RWPE1 (cell line): ENCODE measurements at regions not wholly inside any gene's neighbourhood (a gene's known extent, or its start where the extent isn't known, plus 50 kb on each side); places are given as distances from the start of the nearest gene placed in this dataset.
"Not testable (repeated sequence)": the region's sequence is repeated elsewhere in the genome, so short reads cannot be mapped to it uniquely, and the experiment has no call there.

Experiments
- CTCF ChIA-PET: fragments of 350-600 bp; sonication (Branson Sonifier 250); formaldehyde crosslinking; extraction: SDS; loops from one replicate; lab custom pipeline; 2021; lab: Yijun Ruan, JAX
- POLR2A ChIA-PET: fragments of 400-600 bp; formaldehyde crosslinking; extraction: SDS; loops from one replicate; lab custom pipeline; 2020; ENCODE audit warnings: antibody characterized with exemption; ENCODE audit not compliant: low non-redundant PET; lab: Yijun Ruan, JAX
- DNase-seq: peaks from one replicate; pipeline ENCODE4 v3.0.0; 2012; ENCODE audit warnings: low spot score
- H3K27ac ChIP-seq: fragments of 450-650 bp; 2 replicates; pipeline ENCODE4 v1.5.1; 2017
- TF ChIP-seq, protein P1 (sequence below): fragments of 450-650 bp; conservative IDR thresholded peaks from 2 replicates; pipeline ENCODE4 v1.5.1; 2017; ENCODE audit warnings: low read depth, mild to moderate bottlenecking

GRCh38 chr6:102126488-102126887 is 733.0 kb downstream of the GRIK2 start:
- TF ChIP-seq, protein P1, sequence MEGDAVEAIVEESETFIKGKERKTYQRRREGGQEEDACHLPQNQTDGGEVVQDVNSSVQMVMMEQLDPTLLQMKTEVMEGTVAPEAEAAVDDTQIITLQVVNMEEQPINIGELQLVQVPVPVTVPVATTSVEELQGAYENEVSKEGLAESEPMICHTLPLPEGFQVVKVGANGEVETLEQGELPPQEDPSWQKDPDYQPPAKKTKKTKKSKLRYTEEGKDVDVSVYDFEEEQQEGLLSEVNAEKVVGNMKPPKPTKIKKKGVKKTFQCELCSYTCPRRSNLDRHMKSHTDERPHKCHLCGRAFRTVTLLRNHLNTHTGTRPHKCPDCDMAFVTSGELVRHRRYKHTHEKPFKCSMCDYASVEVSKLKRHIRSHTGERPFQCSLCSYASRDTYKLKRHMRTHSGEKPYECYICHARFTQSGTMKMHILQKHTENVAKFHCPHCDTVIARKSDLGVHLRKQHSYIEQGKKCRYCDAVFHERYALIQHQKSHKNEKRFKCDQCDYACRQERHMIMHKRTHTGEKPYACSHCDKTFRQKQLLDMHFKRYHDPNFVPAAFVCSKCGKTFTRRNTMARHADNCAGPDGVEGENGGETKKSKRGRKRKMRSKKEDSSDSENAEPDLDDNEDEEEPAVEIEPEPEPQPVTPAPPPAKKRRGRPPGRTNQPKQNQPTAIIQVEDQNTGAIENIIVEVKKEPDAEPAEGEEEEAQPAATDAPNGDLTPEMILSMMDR = no peak
- no peak overlapping the region for H3K27ac ChIP-seq
- ChIA-PET POLR2A (no interaction called here), CTCF (interaction anchor here (0.5 kb wide), 1 partner anchor 1370 kb away, joined by 5 read pairs; no protein-coding TSS in a partner anchor)
- no peak for DNase-seq

GRCh38 chr6:102127253-102127652 is 733.7 kb downstream of the GRIK2 start:
- no peak for DNase-seq
- CTCF ChIA-PET = no interaction called here
- TF ChIP-seq, protein P1 = no peak
- POLR2A ChIA-PET = no interaction called here
- H3K27ac ChIP-seq = no peak overlapping the region

DNA sequence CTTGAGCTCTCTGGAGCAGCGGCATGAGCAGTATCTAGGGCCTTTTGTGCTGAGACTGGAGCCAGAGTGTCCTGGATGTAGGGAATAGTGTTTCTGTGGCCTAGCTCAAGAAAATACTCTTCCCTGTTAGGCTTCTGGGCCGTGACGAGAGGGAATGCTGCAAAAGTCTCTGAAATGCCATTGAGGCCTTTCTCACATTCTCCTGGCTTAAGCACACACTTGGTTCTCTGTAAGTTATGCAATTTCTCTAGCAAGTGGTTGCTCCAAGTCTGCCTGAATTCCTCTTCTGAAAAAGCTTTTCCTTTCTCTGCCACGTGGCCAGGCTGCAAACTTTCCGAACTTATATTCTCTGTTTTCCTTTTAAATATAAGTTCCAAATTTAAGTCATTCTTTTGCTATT is 744.4 kb downstream of the GRIK2 start:
- TF ChIP-seq, protein P1 = no peak
- no peak for DNase-seq
- no peak overlapping the region for H3K27ac ChIP-seq
- ChIA-PET CTCF (interaction anchor here (0.6 kb wide), 1 partner anchor 109 kb away, joined by 4 read pairs; no protein-coding TSS in a partner anchor), POLR2A (no interaction called here)

DNA sequence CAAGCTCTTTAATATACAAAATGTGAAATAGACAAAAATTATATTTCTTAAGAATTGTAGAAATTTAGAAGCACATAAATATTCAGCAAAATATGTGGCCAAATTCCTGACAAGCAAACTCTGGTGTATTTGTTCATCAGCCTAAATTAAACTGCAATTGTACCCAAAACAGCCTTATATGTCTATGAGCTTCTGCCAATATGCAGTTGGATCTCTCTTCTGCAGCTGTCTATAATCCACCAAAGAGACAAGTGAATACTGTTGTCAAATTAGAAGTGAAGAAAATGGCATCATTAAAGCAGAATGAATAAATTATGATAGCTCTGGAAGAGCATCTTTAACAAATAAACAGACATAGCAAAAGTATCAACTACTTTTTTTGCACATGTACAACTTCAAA is 755.7 kb downstream of the GRIK2 start:
- POLR2A ChIA-PET = no interaction called here
- TF ChIP-seq, protein P1 = no peak
- CTCF ChIA-PET = no interaction called here
- no peak overlapping the region for H3K27ac ChIP-seq
- no peak for DNase-seq

GRCh38 chr6:102150549-102150948 is 757.0 kb downstream of the GRIK2 start:
- TF ChIP-seq, protein P1 = no peak

GRCh38 chr6:102154176-102154575 is 760.7 kb downstream of the GRIK2 start:
- no peak for DNase-seq
- ChIA-PET POLR2A (no interaction called here), CTCF (no interaction called here)
- TF ChIP-seq, protein P1 = no peak
- no peak overlapping the region for H3K27ac ChIP-seq

More at GRCh38 chr6:102150549-102150948, 757.0 kb downstream of the GRIK2 start:
- POLR2A ChIA-PET = no interaction called here
- no peak overlapping the region for H3K27ac ChIP-seq
- no peak for DNase-seq
- CTCF ChIA-PET = interaction anchor here (0.7 kb wide), 1 partner anchor 1066 kb away, joined by 6 read pairs; no protein-coding TSS in a partner anchor

DNA sequence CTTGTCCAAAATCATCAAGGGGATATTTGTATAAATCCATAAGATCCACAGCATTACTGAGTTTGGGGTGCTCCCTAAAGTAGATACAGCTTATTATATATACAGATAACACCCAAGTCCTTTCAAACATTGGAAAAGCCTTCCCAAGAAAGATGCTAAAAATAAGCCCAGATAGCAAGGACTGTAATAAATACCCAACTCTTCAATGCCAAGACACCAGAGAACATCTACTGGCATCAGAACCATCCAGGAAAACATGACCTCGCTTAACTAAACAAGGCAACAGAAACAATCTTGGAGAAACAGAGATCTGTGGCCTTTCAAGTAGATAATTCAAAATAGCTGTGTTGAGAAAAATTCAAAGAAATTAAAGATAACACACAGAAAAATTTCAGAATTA is 761.4 kb downstream of the GRIK2 start:
- ChIA-PET POLR2A (no interaction called here), CTCF (no interaction called here)
- no peak for DNase-seq
- TF ChIP-seq, protein P1 = no peak
- H3K27ac ChIP-seq = no peak overlapping the region

- DNase-seq, CTCF ChIA-PET, POLR2A ChIA-PET, H3K27ac ChIP-seq: not testable (repeated sequence)
Measured at GRCh38 chr6:102169802-102170201, 776.3 kb downstream of the GRIK2 start.
